GM23338 (cell line): ENCODE measurements at regions not wholly inside any gene's neighbourhood (a gene's known extent, or its start where the extent isn't known, plus 50 kb on each side); places are given as distances from the start of the nearest gene placed in this dataset.

Experiments used
- ATAC-seq: fragments of 200-7000 bp; cut with Tn5 transposase; 3 replicates; pipeline ENCODE4 v1.9.1; 2020
- DNase-seq: peaks from one replicate; pipeline ENCODE4 v3.0.0-alpha.2; 2015; ENCODE audit warnings: low spot score
- H2AFZ ChIP-seq: fragments of 200-600 bp; sonication (generic); 2 replicates; pipeline ENCODE4 v1.8.0; 2016; ENCODE audit warnings: antibody characterized with exemption, mild to moderate bottlenecking, moderate library complexity
- H3F3A ChIP-seq: fragments of 200-600 bp; sonication (generic); replicated peaks from 2 replicates; pipeline ENCODE4 v1.8.0; 2017; ENCODE audit warnings: antibody characterized with exemption, mixed run types, low read depth
- H3K27ac ChIP-seq: fragments of 200-600 bp; sonication (generic); 2 replicates; pipeline ENCODE4 v1.6.1; 2016; ENCODE audit warnings: low read depth
- H3K27me3 ChIP-seq: fragments of 200-600 bp; sonication (generic); 2 replicates; pipeline ENCODE4 v1.8.0; 2016; ENCODE audit warnings: mild to moderate bottlenecking, mixed run types, moderate library complexity; ENCODE audit not compliant: insufficient read depth
- H3K36me3 ChIP-seq: fragments of 200-600 bp; sonication (generic); 2 replicates; pipeline ENCODE4 v1.8.0; 2016; ENCODE audit warnings: mild to moderate bottlenecking; ENCODE audit not compliant: insufficient read depth
- H3K4me1 ChIP-seq: fragments of 200-600 bp; sonication (generic); 2 replicates; pipeline ENCODE4 v1.8.0; 2016; ENCODE audit warnings: mild to moderate bottlenecking, moderate library complexity; ENCODE audit not compliant: insufficient read depth
- H3K4me2 ChIP-seq: fragments of 200-600 bp; sonication (generic); 2 replicates; pipeline ENCODE4 v1.7.1; 2017; ENCODE audit warnings: mixed run types
- H3K4me3 ChIP-seq: fragments of 200-600 bp; sonication (generic); 2 replicates; pipeline ENCODE4 v1.6.1; 2016; ENCODE audit warnings: mixed run types
- H3K79me2 ChIP-seq: fragments of 200-600 bp; sonication (generic); replicated peaks from 2 replicates; pipeline ENCODE4 v1.8.0; 2017; ENCODE audit warnings: mild to moderate bottlenecking; ENCODE audit not compliant: insufficient read depth
- H3K9me2 ChIP-seq: fragments of 200-600 bp; sonication (generic); 2 replicates; pipeline ENCODE4 v1.8.0; 2017; ENCODE audit not compliant: insufficient read depth
- H4K20me1 ChIP-seq: fragments of 200-600 bp; sonication (generic); replicated peaks from 2 replicates; pipeline ENCODE4 v1.8.0; 2017; ENCODE audit warnings: mild to moderate bottlenecking; ENCODE audit not compliant: insufficient read depth
- H3K27ac Mint-ChIP-seq: 2 replicates; pipeline ENCODE4 v1.8.0; 2020; ENCODE audit warnings: inconsistent platforms, mild to moderate bottlenecking, moderate library complexity, mixed read lengths
- H3K27me3 Mint-ChIP-seq: 3 replicates; pipeline ENCODE4 v1.8.0; 2022; ENCODE audit warnings: low read depth, mild to moderate bottlenecking, moderate library complexity, mixed read lengths, inconsistent platforms; ENCODE audit not compliant: insufficient read depth, poor library complexity
- H3K36me3 Mint-ChIP-seq: 3 replicates; pipeline ENCODE4 v1.8.0; 2021; ENCODE audit warnings: low read depth, mild to moderate bottlenecking, inconsistent platforms, moderate library complexity, mixed read lengths
- H3K4me1 Mint-ChIP-seq: 3 replicates; pipeline ENCODE4 v1.8.0; 2020; ENCODE audit warnings: mild to moderate bottlenecking, inconsistent platforms, mixed read lengths
- H3K4me3 Mint-ChIP-seq: 3 replicates; pipeline ENCODE4 v1.8.0; 2021; ENCODE audit warnings: moderate library complexity, mild to moderate bottlenecking, inconsistent platforms, mixed read lengths
- H3K9me3 Mint-ChIP-seq: 3 replicates; pipeline ENCODE4 v1.8.0; 2020; ENCODE audit warnings: moderate library complexity, mild to moderate bottlenecking, inconsistent platforms, mixed read lengths
- CREB1 ChIP-seq: fragments of 250-450 bp; sonication (Bioruptor Pico); IDR thresholded peaks from 2 replicates; pipeline ENCODE4 v1.5.0; 2020; ENCODE audit warnings: low read depth, mild to moderate bottlenecking, moderate library complexity
- EZH2phosphoT487 ChIP-seq: fragments of 200-600 bp; sonication (generic); IDR thresholded peaks from one replicate; pipeline ENCODE4 v1.8.1; 2018; ENCODE audit warnings: antibody characterized with exemption; ENCODE audit not compliant: unreplicated experiment
- NANOG ChIP-seq: IDR thresholded peaks from 2 replicates; pipeline ENCODE4 v1.6.1; 2016; ENCODE audit warnings: antibody characterized with exemption, borderline replicate concordance
- POLR2AphosphoS5 ChIP-seq: IDR thresholded peaks from 2 replicates; pipeline ENCODE4 v1.6.1; 2016; ENCODE audit warnings: antibody characterized with exemption, low read depth
- STAT1 ChIP-seq: IDR thresholded peaks from one replicate; pipeline ENCODE4 v1.6.1; 2016; ENCODE audit warnings: antibody characterized with exemption; ENCODE audit not compliant: unreplicated experiment
- ZNF114 ChIP-seq: fragments of 250-450 bp; sonication (Bioruptor Pico); IDR thresholded peaks from 2 replicates; pipeline ENCODE4 v1.5.0; 2020; ENCODE audit warnings: mild to moderate bottlenecking, moderate library complexity
- ZNF331 ChIP-seq: fragments of 250-450 bp; sonication (Bioruptor Pico); IDR thresholded peaks from 2 replicates; pipeline ENCODE4 v1.5.0; 2020; ENCODE audit warnings: low read depth, mild to moderate bottlenecking, moderate library complexity
- ZNF462 ChIP-seq: fragments of 250-450 bp; sonication (Bioruptor Pico); IDR thresholded peaks from 2 replicates; pipeline ENCODE4 v1.5.0; 2020; ENCODE audit warnings: mild to moderate bottlenecking, moderate library complexity
- TF ChIP-seq, protein P1 (sequence below): IDR thresholded peaks from one replicate; pipeline ENCODE4 v1.6.1; 2018; ENCODE audit warnings: antibody characterized with exemption; ENCODE audit not compliant: unreplicated experiment

DNA sequence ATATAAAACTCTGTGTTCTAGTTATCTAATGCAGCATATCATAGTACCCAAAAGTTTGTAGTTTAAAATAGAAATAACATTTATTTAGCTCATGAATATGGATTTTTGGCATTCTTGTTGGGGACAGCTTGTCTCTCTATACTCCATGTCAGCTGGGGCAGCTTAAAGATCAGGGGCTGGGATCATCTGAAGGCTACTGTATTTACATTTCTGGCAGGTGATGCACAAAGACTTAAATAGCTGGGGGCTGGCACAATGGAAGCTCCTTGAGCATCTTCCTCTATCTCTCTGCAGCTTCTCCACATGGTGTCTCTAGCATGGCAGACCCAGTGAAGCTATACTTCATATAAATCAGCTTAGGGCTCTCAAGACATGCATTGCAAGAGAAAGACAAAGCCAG, 55.6 kb upstream of the DAB1 start:
- no peak for TF ChIP-seq ZNF114 (CRISPR knock-in tag)
- no peak for TF ChIP-seq NANOG
- TF ChIP-seq POLR2AphosphoS5 = no peak
- no peak for TF ChIP-seq CREB1
- no peak for TF ChIP-seq ZNF331 (CRISPR knock-in tag)
- no peak for TF ChIP-seq EZH2phosphoT487
- no peak for TF ChIP-seq STAT1
- TF ChIP-seq, protein P1, sequence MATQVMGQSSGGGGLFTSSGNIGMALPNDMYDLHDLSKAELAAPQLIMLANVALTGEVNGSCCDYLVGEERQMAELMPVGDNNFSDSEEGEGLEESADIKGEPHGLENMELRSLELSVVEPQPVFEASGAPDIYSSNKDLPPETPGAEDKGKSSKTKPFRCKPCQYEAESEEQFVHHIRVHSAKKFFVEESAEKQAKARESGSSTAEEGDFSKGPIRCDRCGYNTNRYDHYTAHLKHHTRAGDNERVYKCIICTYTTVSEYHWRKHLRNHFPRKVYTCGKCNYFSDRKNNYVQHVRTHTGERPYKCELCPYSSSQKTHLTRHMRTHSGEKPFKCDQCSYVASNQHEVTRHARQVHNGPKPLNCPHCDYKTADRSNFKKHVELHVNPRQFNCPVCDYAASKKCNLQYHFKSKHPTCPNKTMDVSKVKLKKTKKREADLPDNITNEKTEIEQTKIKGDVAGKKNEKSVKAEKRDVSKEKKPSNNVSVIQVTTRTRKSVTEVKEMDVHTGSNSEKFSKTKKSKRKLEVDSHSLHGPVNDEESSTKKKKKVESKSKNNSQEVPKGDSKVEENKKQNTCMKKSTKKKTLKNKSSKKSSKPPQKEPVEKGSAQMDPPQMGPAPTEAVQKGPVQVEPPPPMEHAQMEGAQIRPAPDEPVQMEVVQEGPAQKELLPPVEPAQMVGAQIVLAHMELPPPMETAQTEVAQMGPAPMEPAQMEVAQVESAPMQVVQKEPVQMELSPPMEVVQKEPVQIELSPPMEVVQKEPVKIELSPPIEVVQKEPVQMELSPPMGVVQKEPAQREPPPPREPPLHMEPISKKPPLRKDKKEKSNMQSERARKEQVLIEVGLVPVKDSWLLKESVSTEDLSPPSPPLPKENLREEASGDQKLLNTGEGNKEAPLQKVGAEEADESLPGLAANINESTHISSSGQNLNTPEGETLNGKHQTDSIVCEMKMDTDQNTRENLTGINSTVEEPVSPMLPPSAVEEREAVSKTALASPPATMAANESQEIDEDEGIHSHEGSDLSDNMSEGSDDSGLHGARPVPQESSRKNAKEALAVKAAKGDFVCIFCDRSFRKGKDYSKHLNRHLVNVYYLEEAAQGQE = no peak
- no peak overlapping the region for H3K27ac Mint-ChIP-seq
- Histone ChIP-seq H3F3A (no peaks in the 10 kb centered on the region), H3K79me2 (no peaks in the 10 kb centered on the region), H3K27ac (no peak overlapping the region), H3K9me2 (no peaks in the 10 kb centered on the region), H2AFZ (no peak overlapping the region), H4K20me1 (no peaks in the 10 kb centered on the region), H3K4me2 (no peak overlapping the region), H3K4me3 (no peak overlapping the region), H3K27me3 (no peaks in the 10 kb centered on the region), H3K36me3 (no peaks in the 10 kb centered on the region; the same call in 1 of the 2 replicates), H3K4me1 (0 out of 2 replicates have a peak, but pooled peaks cover 3% of the 10 kb centered on the region)
- DNase-seq = no peak
- peaks cover 2% of the 10 kb centered on the region for H3K27me3 Mint-ChIP-seq
- no peaks in the 10 kb centered on the region for H3K36me3 Mint-ChIP-seq
- no peaks in the 10 kb centered on the region for H3K9me3 Mint-ChIP-seq
- peaks cover 7% of the 10 kb centered on the region for H3K4me1 Mint-ChIP-seq
- no peak for ATAC-seq
- no peak overlapping the region for H3K4me3 Mint-ChIP-seq

- no peak overlapping the region for H3K4me3 ChIP-seq
- H3K4me1 ChIP-seq = peaks cover 7% of the 10 kb centered on the region
- Mint-ChIP-seq H3K27ac (no peak overlapping the region), H3K4me1 (peaks cover 10% of the 10 kb centered on the region), H3K9me3 (peaks cover 11% of the 10 kb centered on the region), H3K36me3 (peaks cover 8% of the 10 kb centered on the region; the same call in 2 of the 3 replicates), H3K4me3 (no peak overlapping the region), H3K27me3 (no peaks in the 10 kb centered on the region)
- no peaks in the 10 kb centered on the region for H3K36me3 ChIP-seq
- no peaks in the 10 kb centered on the region for H3K79me2 ChIP-seq
- no peaks in the 10 kb centered on the region for H3F3A ChIP-seq
- no peaks in the 10 kb centered on the region for H4K20me1 ChIP-seq
- no peaks in the 10 kb centered on the region for H3K27me3 ChIP-seq
- no peak overlapping the region for H3K4me2 ChIP-seq
- no peak overlapping the region for H2AFZ ChIP-seq
- ATAC-seq (no peak), DNase-seq (no peak)
- no peak overlapping the region for H3K27ac ChIP-seq
- H3K9me2 ChIP-seq = no peaks in the 10 kb centered on the region
- TF ChIP-seq ZNF331 (CRISPR knock-in tag) = no peak
- TF ChIP-seq ZNF462 (CRISPR knock-in tag) = no peak
- no peak for TF ChIP-seq NANOG
- TF ChIP-seq EZH2phosphoT487 = no peak
- TF ChIP-seq, protein P1 = no peak
Measured at GRCh38 chr1:57475366-57475765, 51.5 kb upstream of the DAB1 start.
